HEK293 (cell line): ENCODE measurements at regions not wholly inside any gene's neighbourhood (a gene's known extent, or its start where the extent isn't known, plus 50 kb on each side); places are given as distances from the start of the nearest gene placed in this dataset.

Source experiments
- CTCF ChIA-PET: fragments of 350-600 bp; formaldehyde crosslinking; extraction: SDS; loops from one replicate; lab custom pipeline; 2021; ENCODE audit warnings: antibody characterized with exemption; lab: Yijun Ruan, JAX
- POLR2A ChIA-PET: fragments of 300-600 bp; formaldehyde crosslinking; extraction: SDS; loops from one replicate; lab custom pipeline; 2020; ENCODE audit warnings: antibody characterized with exemption, inconsistent platforms; lab: Yijun Ruan, JAX
- H3K27ac ChIP-seq: fragments of 200-500 bp; sonication (Bioruptor generic); 2 replicates; pipeline ENCODE4 v1.5.1; 2014; ENCODE audit warnings: low read depth, low read length, control low read depth, inconsistent platforms; ENCODE audit errors: extremely low read depth
- H3K36me3 ChIP-seq, 2 experiments: fragments of 200-500 bp in 1 of 2; sonication (Bioruptor generic) in 1 of 2; 1 replicate in 1 of 2; 2 replicates in 1 of 2; pipeline ENCODE4 v1.5.1; 2014 to 2017; ENCODE audit warnings: inconsistent platforms in 2 of 2, low read length in 2 of 2; ENCODE audit not compliant: control insufficient read depth in 2 of 2, insufficient read depth in 1 of 2
- H3K4me1 ChIP-seq: fragments of 200-500 bp; sonication (Bioruptor generic); 2 replicates; pipeline ENCODE4 v1.5.1; 2014; ENCODE audit warnings: mild to moderate bottlenecking, low read length, inconsistent platforms; ENCODE audit not compliant: control insufficient read depth, insufficient read depth
- H3K4me3 ChIP-seq: 2 replicates; pipeline ENCODE4 v1.5.1; 2011; ENCODE audit warnings: low read depth, mild to moderate bottlenecking, control low read depth, low read length, moderate library complexity
- H3K9me3 ChIP-seq: fragments of 200-500 bp; sonication (Bioruptor generic); 2 replicates; pipeline ENCODE4 v1.5.1; 2014; ENCODE audit warnings: low read depth, low read length, inconsistent platforms; ENCODE audit not compliant: control insufficient read depth, insufficient read depth
- INSM2 ChIP-seq: fragments of 450-650 bp; formaldehyde crosslinking; IDR thresholded peaks from 2 replicates; pipeline ENCODE4 v1.5.1; 2016; ENCODE audit warnings: missing biosample characterization, missing genetic modification characterization
- OSR2 ChIP-seq: fragments of 450-650 bp; formaldehyde crosslinking; IDR thresholded peaks from 2 replicates; pipeline ENCODE4 v1.5.1; 2016; ENCODE audit warnings: missing biosample characterization, missing genetic modification characterization
- PRDM2 ChIP-seq: fragments of 450-650 bp; formaldehyde crosslinking; IDR thresholded peaks from 2 replicates; pipeline ENCODE4 v1.5.1; 2016; ENCODE audit warnings: missing biosample characterization, missing genetic modification characterization, borderline replicate concordance
- REPIN1 ChIP-seq: fragments of 450-650 bp; formaldehyde crosslinking; IDR thresholded peaks from 2 replicates; pipeline ENCODE4 v1.5.1; 2017; ENCODE audit warnings: missing biosample characterization, missing genetic modification characterization, low read depth
- SALL2 ChIP-seq: fragments of 450-650 bp; formaldehyde crosslinking; IDR thresholded peaks from 2 replicates; pipeline ENCODE4 v1.5.0; 2017; ENCODE audit warnings: missing biosample characterization, mild to moderate bottlenecking, missing genetic modification characterization, borderline replicate concordance
- SCRT2 ChIP-seq: fragments of 450-650 bp; formaldehyde crosslinking; IDR thresholded peaks from 2 replicates; pipeline ENCODE4 v1.5.1; 2016; ENCODE audit warnings: missing biosample characterization, missing genetic modification characterization
- SP3 ChIP-seq: fragments of 450-650 bp; formaldehyde crosslinking; IDR thresholded peaks from 2 replicates; pipeline ENCODE4 v1.5.1; 2016; ENCODE audit warnings: missing biosample characterization, missing genetic modification characterization
- ZFP37 ChIP-seq: fragments of 450-650 bp; formaldehyde crosslinking; IDR thresholded peaks from 2 replicates; pipeline ENCODE4 v1.5.1; 2016; ENCODE audit warnings: missing biosample characterization, missing genetic modification characterization
- ZFP69B ChIP-seq: fragments of 450-650 bp; formaldehyde crosslinking; IDR thresholded peaks from 2 replicates; pipeline ENCODE4 v1.5.1; 2016; ENCODE audit warnings: missing biosample characterization, missing genetic modification characterization
- ZNF23 ChIP-seq: fragments of 450-650 bp; formaldehyde crosslinking; IDR thresholded peaks from 2 replicates; pipeline ENCODE4 v1.5.1; 2016; ENCODE audit warnings: missing biosample characterization, missing genetic modification characterization, borderline replicate concordance
- ZNF248 ChIP-seq: fragments of 450-650 bp; formaldehyde crosslinking; IDR thresholded peaks from 2 replicates; pipeline ENCODE4 v1.5.1; 2017; ENCODE audit warnings: missing biosample characterization, missing genetic modification characterization
- ZNF416 ChIP-seq: fragments of 450-650 bp; formaldehyde crosslinking; IDR thresholded peaks from 2 replicates; pipeline ENCODE4 v1.5.1; 2016; ENCODE audit warnings: missing biosample characterization, missing genetic modification characterization
- ZNF514 ChIP-seq: fragments of 450-650 bp; formaldehyde crosslinking; IDR thresholded peaks from 2 replicates; pipeline ENCODE4 v1.5.1; 2016; ENCODE audit warnings: missing biosample characterization, missing genetic modification characterization
- ZNF621 ChIP-seq: fragments of 450-650 bp; formaldehyde crosslinking; IDR thresholded peaks from 2 replicates; pipeline ENCODE4 v1.5.1; 2017; ENCODE audit warnings: missing biosample characterization, missing genetic modification characterization
- ZNF629 ChIP-seq: fragments of 450-650 bp; formaldehyde crosslinking; IDR thresholded peaks from 2 replicates; pipeline ENCODE4 v1.5.1; 2017; ENCODE audit warnings: missing biosample characterization, missing genetic modification characterization
- ZNF701 ChIP-seq: fragments of 450-650 bp; formaldehyde crosslinking; IDR thresholded peaks from 2 replicates; pipeline ENCODE4 v1.5.1; 2016; ENCODE audit warnings: missing biosample characterization, missing genetic modification characterization
- ZNF792 ChIP-seq: fragments of 450-650 bp; formaldehyde crosslinking; IDR thresholded peaks from 2 replicates; pipeline ENCODE4 v1.5.1; 2016; ENCODE audit warnings: missing biosample characterization, missing genetic modification characterization

GRCh38 chr5:27963050-27963783, 924.8 kb upstream of the CDH9 start (continued):
- no peak for TF ChIP-seq PRDM2 (tag by site-specific recombination)
- no peak for TF ChIP-seq SCRT2 (tag by site-specific recombination)
- no peak for TF ChIP-seq SALL2

GRCh38 chr5:27962198-27962597, 923.8 kb upstream of the CDH9 start:
- Histone ChIP-seq H3K4me3 (no peak overlapping the region), H3K4me1 (no peaks in the 10 kb centered on the region), H3K27ac (no peak overlapping the region), H3K9me3 (no peaks in the 10 kb centered on the region; the same call in 1 of the 2 replicates), H3K36me3 (no peaks in the 10 kb centered on the region)
- ChIA-PET CTCF (interaction anchor here (0.5 to 0.6 kb wide), 2 partner anchors 595 to 807 kb away, joined by 3 read pairs; no protein-coding TSS in a partner anchor), POLR2A (no interaction called here)
- no peak for TF ChIP-seq ZNF629 (tag by site-specific recombination)

DNA sequence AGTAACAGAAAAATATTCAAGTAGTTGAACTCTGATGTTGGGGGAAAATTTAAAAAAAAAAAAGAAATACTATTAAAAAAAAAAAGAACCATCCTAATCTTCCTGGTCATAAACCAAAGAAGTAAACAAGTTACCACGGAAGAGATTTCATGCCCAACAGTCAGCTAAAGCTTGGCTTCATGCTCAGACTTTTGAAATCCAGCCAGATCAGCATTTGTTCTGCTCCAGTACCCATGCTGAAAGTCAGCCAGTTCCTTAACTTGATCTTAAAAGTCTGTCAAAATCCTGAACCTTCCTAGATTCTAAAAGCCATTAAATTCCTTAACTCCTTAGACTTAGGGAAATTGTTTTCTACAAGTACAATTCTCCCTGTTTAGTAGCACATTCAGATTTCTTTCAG, 908.7 kb upstream of the CDH9 start:
- Histone ChIP-seq H3K4me3 (no peak overlapping the region), H3K9me3 (no peaks in the 10 kb centered on the region; the same call in 1 of the 2 replicates), H3K4me1 (no peaks in the 10 kb centered on the region), H3K36me3 (no peaks in the 10 kb centered on the region), H3K27ac (no peak overlapping the region)
- CTCF ChIA-PET, result no interaction called here
- POLR2A ChIA-PET, result interaction anchor here (0.6 kb wide), 1 partner anchor 618 kb away, joined by 3 read pairs; no protein-coding TSS in a partner anchor
- no peak for TF ChIP-seq ZNF621 (tag by site-specific recombination)
- no peak for TF ChIP-seq REPIN1
- TF ChIP-seq ZNF792 (tag by site-specific recombination), result no peak
- TF ChIP-seq ZNF701 (tag by site-specific recombination), result no peak
- TF ChIP-seq SP3, result no peak
- TF ChIP-seq INSM2 (tag by site-specific recombination), result no peak
- TF ChIP-seq ZNF514 (tag by site-specific recombination), result no peak
- no peak for TF ChIP-seq ZNF416 (tag by site-specific recombination)
- TF ChIP-seq ZFP37, result no peak
- no peak for TF ChIP-seq SALL2
- TF ChIP-seq ZNF248 (tag by site-specific recombination), result no peak
- no peak for TF ChIP-seq OSR2
- TF ChIP-seq ZFP69B (tag by site-specific recombination), result no peak
- TF ChIP-seq ZNF23 (tag by site-specific recombination), result no peak
